Endothelial cell (in vitro differentiated cells): ENCODE measurements at regions not wholly inside any gene's neighbourhood (a gene's known extent, or its start where the extent isn't known, plus 50 kb on each side); places are given as distances from the start of the nearest gene placed in this dataset.

Experiments
- DNase-seq: peaks from one replicate; pipeline ENCODE4 v3.0.0; 2021; ENCODE audit warnings: low spot score
- H3K27ac Mint-ChIP-seq: one replicate; pipeline ENCODE4 v1.8.0; 2021; ENCODE audit warnings: mixed read lengths, inconsistent platforms; ENCODE audit not compliant: unreplicated experiment
- H3K27me3 Mint-ChIP-seq: one replicate; pipeline ENCODE4 v1.8.0; 2021; ENCODE audit warnings: mild to moderate bottlenecking, moderate library complexity, mixed read lengths, inconsistent platforms; ENCODE audit not compliant: unreplicated experiment
- H3K36me3 Mint-ChIP-seq: one replicate; pipeline ENCODE4 v1.8.0; 2021; ENCODE audit warnings: mild to moderate bottlenecking, low read depth, mixed read lengths, inconsistent platforms; ENCODE audit not compliant: unreplicated experiment
- H3K4me1 Mint-ChIP-seq: one replicate; pipeline ENCODE4 v1.8.0; 2021; ENCODE audit warnings: mild to moderate bottlenecking, mixed read lengths, inconsistent platforms; ENCODE audit not compliant: unreplicated experiment
- H3K4me3 Mint-ChIP-seq: one replicate; pipeline ENCODE4 v1.8.0; 2021; ENCODE audit warnings: mild to moderate bottlenecking, mixed read lengths, inconsistent platforms; ENCODE audit not compliant: unreplicated experiment
- H3K9me3 Mint-ChIP-seq: one replicate; pipeline ENCODE4 v1.8.0; 2021; ENCODE audit warnings: mixed read lengths, inconsistent platforms; ENCODE audit not compliant: unreplicated experiment
- CTCF ChIP-seq: fragments of 200-600 bp; sonication (generic); IDR thresholded peaks from one replicate; pipeline ENCODE4 v1.5.0; 2021; ENCODE audit warnings: antibody characterized with exemption; ENCODE audit not compliant: unreplicated experiment

DNA sequence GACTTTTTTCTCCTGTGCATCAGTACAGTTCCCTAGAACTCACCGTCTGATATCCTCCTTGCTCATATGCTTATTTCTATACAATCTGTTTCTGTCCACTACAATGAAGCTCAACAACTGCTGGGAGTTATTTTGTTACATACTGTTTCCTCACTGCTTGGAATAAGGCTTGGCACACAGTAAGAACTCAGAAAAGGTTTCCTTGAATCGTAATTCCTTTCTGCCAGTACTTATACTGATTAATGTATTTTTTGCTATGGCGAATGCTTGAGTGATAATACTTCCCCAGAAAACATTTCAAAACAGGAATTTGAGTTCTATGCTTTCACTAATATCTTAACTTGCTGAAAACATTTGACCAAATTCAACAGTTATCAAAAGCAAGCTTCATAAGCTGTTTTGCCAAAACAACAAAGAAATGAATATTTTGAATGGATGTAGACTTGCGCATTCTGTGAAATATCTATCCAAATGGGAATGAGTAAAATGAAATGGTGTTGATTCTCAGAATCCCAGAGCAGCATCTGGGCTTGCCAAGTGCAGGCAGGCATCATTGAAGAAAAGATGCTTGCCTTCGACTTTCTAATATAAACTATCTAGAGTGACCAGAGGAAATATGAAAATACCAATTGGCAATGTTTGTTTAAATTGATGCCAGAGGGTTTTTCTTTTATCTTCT lies 286.3 kb downstream of the RAP2B start:
- no peaks in the 10 kb centered on the region for H3K9me3 Mint-ChIP-seq
- no peak for DNase-seq
- H3K27ac Mint-ChIP-seq: no peak overlapping the region
- H3K4me3 Mint-ChIP-seq: no peak overlapping the region
- TF ChIP-seq CTCF: no peak
- H3K4me1 Mint-ChIP-seq: no peaks in the 10 kb centered on the region
- H3K36me3 Mint-ChIP-seq: no peaks in the 10 kb centered on the region
- no peaks in the 10 kb centered on the region for H3K27me3 Mint-ChIP-seq

DNA sequence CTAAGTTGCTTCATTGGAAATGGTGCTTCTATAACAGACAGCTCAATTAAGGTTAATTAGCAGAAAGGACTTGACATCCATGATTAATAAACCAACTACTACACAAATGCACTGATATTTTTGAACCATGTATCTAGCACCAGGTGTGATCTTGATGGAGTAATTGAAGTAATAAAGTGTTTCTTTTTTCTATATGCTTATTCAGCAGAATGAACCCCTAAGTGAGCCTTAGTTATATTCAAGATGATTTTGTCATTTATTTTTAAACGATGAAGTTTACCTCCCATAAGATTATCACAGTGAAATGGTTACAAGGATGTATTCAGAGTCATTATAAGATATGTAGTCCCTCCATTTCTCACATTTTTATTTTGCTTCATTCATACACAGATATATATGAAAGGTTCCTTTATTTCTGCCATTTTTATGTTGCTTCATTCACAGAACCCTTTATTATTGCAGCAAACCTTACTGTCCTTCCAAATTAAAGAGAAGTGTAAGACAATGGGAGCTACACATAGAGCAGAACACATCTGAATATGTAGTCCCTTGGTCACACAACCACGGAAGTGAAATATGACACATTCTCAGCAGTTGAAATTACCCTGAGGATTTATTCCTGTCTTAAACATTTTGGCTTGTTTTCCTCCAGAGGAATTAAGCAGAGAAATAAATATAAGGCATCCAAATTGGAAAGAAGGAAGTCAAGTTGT lies 295.0 kb downstream of the RAP2B start:
- Mint-ChIP-seq H3K27me3 (no peaks in the 10 kb centered on the region), H3K4me1 (no peaks in the 10 kb centered on the region), H3K9me3 (no peaks in the 10 kb centered on the region), H3K4me3 (no peak overlapping the region), H3K36me3 (no peaks in the 10 kb centered on the region), H3K27ac (no peak overlapping the region)
- no peak for DNase-seq
- no peak for TF ChIP-seq CTCF

DNA sequence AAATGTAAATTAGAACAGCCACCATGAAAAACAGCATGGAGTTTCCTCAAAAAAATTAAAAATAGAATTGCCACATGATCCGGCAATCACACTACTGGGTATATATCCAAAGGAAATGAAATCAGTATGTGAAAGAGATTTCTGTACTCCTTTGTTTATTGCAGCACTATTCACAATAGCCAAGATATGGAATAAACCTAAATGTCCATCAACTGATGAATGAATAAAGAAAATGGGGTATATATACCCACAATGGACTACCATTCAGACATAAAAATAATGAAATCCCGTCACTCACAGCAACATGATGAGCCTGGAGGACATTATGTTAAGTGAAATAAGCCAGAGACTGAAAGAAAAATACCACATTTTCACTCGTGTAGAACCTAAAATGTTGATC lies 296.9 kb downstream of the RAP2B start:
- H3K36me3 Mint-ChIP-seq: no peaks in the 10 kb centered on the region
- H3K9me3 Mint-ChIP-seq: no peaks in the 10 kb centered on the region
- no peak for TF ChIP-seq CTCF
- no peak overlapping the region for H3K27ac Mint-ChIP-seq
- no peak overlapping the region for H3K4me3 Mint-ChIP-seq
- no peak for DNase-seq
- no peaks in the 10 kb centered on the region for H3K4me1 Mint-ChIP-seq
- no peaks in the 10 kb centered on the region for H3K27me3 Mint-ChIP-seq

DNA sequence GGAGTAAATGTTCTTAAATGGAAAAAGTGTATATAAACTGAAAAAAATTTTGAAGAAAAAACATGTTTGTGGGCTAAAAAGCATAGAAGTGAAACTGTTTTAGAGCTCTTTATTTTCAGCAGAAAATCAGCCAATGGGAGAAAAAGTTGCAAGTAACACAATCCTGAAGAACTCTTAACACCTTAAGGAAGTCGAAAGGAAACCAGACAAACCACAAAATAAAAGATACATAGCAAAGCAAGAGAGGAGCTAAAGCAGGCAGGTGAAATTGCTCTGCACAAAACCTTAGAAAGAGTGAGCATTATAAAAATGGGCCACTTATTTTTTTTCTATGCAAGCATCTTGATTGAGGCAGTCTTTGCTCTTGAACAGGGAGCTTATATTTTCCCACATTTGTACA lies 300.5 kb downstream of the RAP2B start:
- Mint-ChIP-seq H3K36me3 (no peaks in the 10 kb centered on the region), H3K4me3 (no peak overlapping the region), H3K27ac (no peak overlapping the region), H3K9me3 (no peaks in the 10 kb centered on the region), H3K4me1 (no peaks in the 10 kb centered on the region), H3K27me3 (no peaks in the 10 kb centered on the region)
- DNase-seq: no peak
- TF ChIP-seq CTCF: no peak

- Mint-ChIP-seq H3K9me3 (no peaks in the 10 kb centered on the region), H3K4me3 (no peak overlapping the region), H3K27ac (no peak overlapping the region), H3K4me1 (no peaks in the 10 kb centered on the region), H3K36me3 (no peaks in the 10 kb centered on the region), H3K27me3 (no peaks in the 10 kb centered on the region)
- no peak for TF ChIP-seq CTCF
- no peak for DNase-seq
Measured at GRCh38 chr3:153463895-153464294, 301.9 kb downstream of the RAP2B start.
